K562 (cell line): ENCODE measurements at regions not wholly inside any gene's neighbourhood (a gene's known extent, or its start where the extent isn't known, plus 50 kb on each side); places are given as distances from the start of the nearest gene placed in this dataset.

Experiments
- ATAC-seq: fragments of 200-7000 bp; cut with Tn5 transposase; 3 replicates; pipeline ENCODE4 v1.9.1; 2020; ENCODE audit warnings: moderate library complexity
- BruUV-seq: library from RNA; stranded (reverse); fragments of 400-500 nt; replicated peaks from 2 replicates; lab custom pipeline; 2021; lab: Mats Ljungman, UMichigan
- CTCF ChIA-PET: fragments of 300-600 bp; formaldehyde crosslinking; extraction: SDS; loops from one replicate; lab custom pipeline; 2021; ENCODE audit warnings: low intra/inter-chr PET ratio; lab: Yijun Ruan, JAX
- POLR2A ChIA-PET: fragments of 300-600, 350-650 bp; sonication (Branson Sonifier 250); formaldehyde crosslinking; extraction: SDS; loops from one replicate; lab custom pipeline; 2021; ENCODE audit warnings: antibody characterized with exemption, inconsistent platforms; lab: Yijun Ruan, JAX
- DNase-seq, 4 experiments: peaks; one replicate each; pipeline versions ENCODE4 v3.0.0 to v3.0.0-alpha.2; 2011 to 2018; ENCODE audit warnings: low spot score in 3 of 4, mixed read lengths in 3 of 4; ENCODE audit errors: extremely low read depth in 1 of 4
- FAIRE-seq: peaks from 2 replicates; lab custom pipeline; 2011; peaks lifted over from hg19 to GRCh38; lab: Jason Lieb, UNC
- H2AFZ ChIP-seq: 2 replicates; pipeline ENCODE4 v1.6.0; 2011; ENCODE audit warnings: low read depth, low read length, control low read depth, inconsistent platforms
- H3K27ac ChIP-seq: fragments of 200-600 bp; 3 replicates; pipeline ENCODE4 v1.8.0; 2011; ENCODE audit warnings: low read depth, mild to moderate bottlenecking, control low read depth, inconsistent platforms, low read length, moderate library complexity, mixed read lengths; ENCODE audit errors: extremely low read depth
- H3K27me3 ChIP-seq, 2 experiments: fragments of 300-600 bp in 1 of 2; 2 replicates in 1 of 2; 3 replicates in 1 of 2; pipeline versions ENCODE4 v1.6.0 to v1.8.0; 2011; ENCODE audit warnings: inconsistent platforms in 2 of 2, low read length in 2 of 2, mild to moderate bottlenecking in 1 of 2, mixed read lengths in 1 of 2, moderate library complexity in 1 of 2; ENCODE audit not compliant: control insufficient read depth in 2 of 2, insufficient read depth in 2 of 2
- H3K36me3 ChIP-seq: fragments of 300-600 bp; 3 replicates; pipeline ENCODE4 v1.8.0; 2011; ENCODE audit warnings: mild to moderate bottlenecking, low read length, inconsistent platforms; ENCODE audit not compliant: control insufficient read depth, insufficient read depth
- H3K4me1 ChIP-seq, 2 experiments: fragments of 200-600 bp in 1 of 2; replicated peaks in 1 of 2; 2 replicates in 1 of 2; 3 replicates in 1 of 2; pipeline versions ENCODE4 v1.5.1 to v1.8.0; 2011; ENCODE audit warnings: inconsistent platforms in 2 of 2, low read length in 2 of 2, mild to moderate bottlenecking in 1 of 2, mixed read lengths in 1 of 2, moderate library complexity in 1 of 2; ENCODE audit not compliant: control insufficient read depth in 2 of 2, insufficient read depth in 2 of 2
- H3K4me2 ChIP-seq: 2 replicates; pipeline ENCODE4 v1.6.1; 2011; ENCODE audit warnings: low read length, control low read depth, inconsistent platforms, mixed read lengths; ENCODE audit not compliant: insufficient read depth
- H3K4me3 ChIP-seq: fragments of 200-600 bp; sonication (generic), shearing (Covaris generic); 2 replicates; pipeline ENCODE4 v1.5.1; 2016; ENCODE audit warnings: control low read depth, inconsistent platforms
- H3K79me2 ChIP-seq: fragments of 200-600 bp; 3 replicates; pipeline ENCODE4 v1.8.0; 2011; ENCODE audit warnings: low read length, inconsistent platforms; ENCODE audit not compliant: control insufficient read depth, insufficient read depth
- H3K9ac ChIP-seq, 2 experiments: 2 replicates each; pipeline versions ENCODE4 v1.6.0 to v1.6.1; 2011; ENCODE audit warnings: low read depth in 2 of 2, low read length in 2 of 2, control low read depth in 1 of 2, inconsistent platforms in 1 of 2, mild to moderate bottlenecking in 1 of 2, mixed read lengths in 1 of 2; ENCODE audit not compliant: insufficient read depth in 1 of 2
- H3K9me1 ChIP-seq: one replicate; pipeline ENCODE4 v1.6.0; 2011; ENCODE audit warnings: inconsistent platforms, mild to moderate bottlenecking, low read length, moderate library complexity; ENCODE audit not compliant: control insufficient read depth, insufficient read depth
- H3K9me3 ChIP-seq: replicated peaks from 2 replicates; pipeline ENCODE4 v1.5.1; 2011; ENCODE audit warnings: low read depth, low read length, inconsistent platforms; ENCODE audit not compliant: control insufficient read depth, insufficient read depth
- H4K20me1 ChIP-seq: replicated peaks from 2 replicates; pipeline ENCODE4 v1.6.1; 2011; ENCODE audit warnings: low read length, inconsistent platforms, mixed read lengths; ENCODE audit not compliant: control insufficient read depth, insufficient read depth
- BCL6 ChIP-seq: fragments of 250-450 bp; sonication (Bioruptor Pico); IDR thresholded peaks from 2 replicates; pipeline ENCODE4 v1.4.0; 2020
- CREM ChIP-seq: IDR thresholded peaks from 2 replicates; pipeline ENCODE4 v1.6.1; 2014; ENCODE audit warnings: antibody characterized with exemption, low read depth
- DACH1 ChIP-seq: fragments of 450-650 bp; IDR thresholded peaks from 2 replicates; pipeline ENCODE4 v1.6.1; 2018; ENCODE audit not compliant: partially characterized antibody
- ETV6 ChIP-seq, 3 experiments: fragments of 150-350 bp in 1 of 3; sonication (generic) in 1 of 3; formaldehyde crosslinking in 1 of 3; IDR thresholded peaks; 2 replicates each; pipeline versions ENCODE4 v1.6.1 to v1.8.0; 2014 to 2022; ENCODE audit warnings: borderline replicate concordance in 2 of 3, low read depth in 2 of 3, antibody characterized with exemption in 1 of 3, low read length in 1 of 3, mild to moderate bottlenecking in 1 of 3, missing genetic modification reagents in 1 of 3
- HNRNPL ChIP-seq: fragments of 200-400 bp; formaldehyde crosslinking; IDR thresholded peaks from 2 replicates; pipeline ENCODE4 v1.6.1; 2017; ENCODE audit warnings: low read depth, mild to moderate bottlenecking, low read length
- L3MBTL2 ChIP-seq: fragments of 450-650 bp; IDR thresholded peaks from 2 replicates; pipeline ENCODE4 v1.6.1; 2016; ENCODE audit warnings: mild to moderate bottlenecking, moderate library complexity
- LEF1 ChIP-seq: fragments of 450-650 bp; IDR thresholded peaks from 2 replicates; pipeline ENCODE4 v1.6.1; 2016; ENCODE audit warnings: mild to moderate bottlenecking
- MEIS2 ChIP-seq: fragments of 450-650 bp; IDR thresholded peaks from 2 replicates; pipeline ENCODE4 v1.6.1; 2014; ENCODE audit warnings: mild to moderate bottlenecking; ENCODE audit not compliant: partially characterized antibody
- NKRF ChIP-seq: fragments of 450-650 bp; IDR thresholded peaks from 2 replicates; pipeline ENCODE4 v1.6.1; 2016; ENCODE audit warnings: borderline replicate concordance
- NR1H2 ChIP-seq: sonication (generic); formaldehyde crosslinking; IDR thresholded peaks from 2 replicates; pipeline ENCODE4 v1.4.0; 2020; ENCODE audit warnings: mild to moderate bottlenecking, missing genetic modification reagents
- TSHZ1 ChIP-seq: fragments of 250-450 bp; sonication (Bioruptor Pico); IDR thresholded peaks from 2 replicates; pipeline ENCODE4 v1.4.0; 2020; ENCODE audit warnings: mild to moderate bottlenecking, moderate library complexity
- ZFX ChIP-seq: sonication (generic); formaldehyde crosslinking; IDR thresholded peaks from 2 replicates; pipeline ENCODE4 v1.8.0; 2022; ENCODE audit warnings: mild to moderate bottlenecking, missing genetic modification reagents, moderate library complexity
- ZNF140 ChIP-seq: fragments of 250-450 bp; sonication (Bioruptor Pico); IDR thresholded peaks from 2 replicates; pipeline ENCODE4 v1.8.0; 2021; ENCODE audit warnings: moderate library complexity, mild to moderate bottlenecking, inconsistent platforms
- ZNF146 ChIP-seq: IDR thresholded peaks from one replicate; pipeline ENCODE4 v1.6.1; 2018; ENCODE audit warnings: missing compliant biosample characterization; ENCODE audit not compliant: unreplicated experiment
- ZNF717 ChIP-seq: fragments of 250-450 bp; sonication (Bioruptor Pico); IDR thresholded peaks from 2 replicates; pipeline ENCODE4 v1.5.0; 2021
- ZNF780A ChIP-seq: fragments of 250-450 bp; sonication (Bioruptor Pico); IDR thresholded peaks from 2 replicates; pipeline ENCODE4 v1.5.0; 2021; ENCODE audit warnings: mild to moderate bottlenecking
- WGBS: fragments of 100-300 bp; shearing (Covaris generic); methylation state at CpG from one replicate; pipeline ENCODE4 v1.1.6; 2016; ENCODE audit warnings: low coverage, mixed read lengths; ENCODE audit not compliant: insufficient coverage; ENCODE audit errors: missing lambda C conversion rate; 5-methylcytosine and 5-hydroxymethylcytosine counted together
- in situ Hi-C: fragments of 300-500 bp; cut with MboI; formaldehyde crosslinking; loops from 4 replicates; pipeline ENCODE4 v1.15.0; 2018; ENCODE audit warnings: inconsistent platforms, mixed read lengths
- intact Hi-C: fragments of 100-400 bp; cut with micrococcal nuclease; formaldehyde crosslinking; loops from 2 replicates; pipeline ENCODE4 v1.14.2; 2022

GRCh38 chr17:72258711-72259110 is 137.9 kb downstream of the SOX9 start:
- FAIRE-seq: no peak

GRCh38 chr17:72259922-72260321 is 139.1 kb downstream of the SOX9 start:
- Histone ChIP-seq H3K79me2 (no peaks in the 10 kb centered on the region), H3K9ac (no peak overlapping the region), H3K27ac (no peak overlapping the region), H3K4me1 (no peaks in the 10 kb centered on the region), H2AFZ (no peak overlapping the region), H4K20me1 (no peaks in the 10 kb centered on the region), H3K27me3 (no peaks in the 10 kb centered on the region), H3K9me1 (no peaks in the 10 kb centered on the region), H3K4me3 (no peak overlapping the region), H3K4me2 (no peak overlapping the region), H3K9me3 (no peaks in the 10 kb centered on the region), H3K36me3 (no peaks in the 10 kb centered on the region)
- intact Hi-C loops: no loop called here
- FAIRE-seq (no peak), DNase-seq (no peak), ATAC-seq (no peak)
- 2% methylated on average over 5 of the region's 6 CpGs for WGBS
- ChIA-PET CTCF (no interaction called here), POLR2A (no interaction called here)
- in situ Hi-C loops: no loop called here
- BruUV-seq: no TSS peak
- TF ChIP-seq ETV6 (IDR thresholded peaks at IDR 0.05; ENCODE audit: borderline replicate concordance in 1 of 2, low read depth in 2 of 2, low read length in 1 of 2) (no peak), ETV6 (CRISPR knock-in tag; IDR thresholded peaks at IDR 0.05; ENCODE audit: borderline replicate concordance) (no peak), TSHZ1 (CRISPR knock-in tag) (no peak), MEIS2 (no peak), ZNF140 (CRISPR knock-in tag) (no peak), ZNF146 (no peak), LEF1 (no peak), BCL6 (CRISPR knock-in tag) (no peak), DACH1 (no peak), ZNF717 (CRISPR knock-in tag) (no peak), NKRF (no peak)

More at GRCh38 chr17:72258711-72259110, 137.9 kb downstream of the SOX9 start:
- Histone ChIP-seq H3K36me3 (no peaks in the 10 kb centered on the region), H3K9me1 (no peaks in the 10 kb centered on the region), H3K27me3 (no peaks in the 10 kb centered on the region), H3K9ac (no peak overlapping the region), H2AFZ (no peak overlapping the region), H4K20me1 (no peaks in the 10 kb centered on the region), H3K9me3 (no peaks in the 10 kb centered on the region), H3K79me2 (no peaks in the 10 kb centered on the region), H3K4me1 (no peaks in the 10 kb centered on the region), H3K4me3 (no peak overlapping the region), H3K27ac (no peak overlapping the region), H3K4me2 (no peak overlapping the region)
- TF ChIP-seq L3MBTL2: no peak
- no peak for TF ChIP-seq ZFX (CRISPR knock-in tag)
- no peak for TF ChIP-seq HNRNPL
- TF ChIP-seq NR1H2 (CRISPR knock-in tag): no peak
- no peak for TF ChIP-seq ZNF780A (CRISPR knock-in tag)
- no peak for TF ChIP-seq CREM
- no TSS peak for BruUV-seq
- ChIA-PET CTCF (no interaction called here), POLR2A (no interaction called here)
- in situ Hi-C loops: no loop called here
- intact Hi-C loops: no loop called here
- DNase-seq (no peak), ATAC-seq (no peak)
- 0% methylated on average over 3 of the region's 3 CpGs for WGBS
